Liver (tissue), 8 donors: ENCODE measurements at regions not wholly inside any gene's neighbourhood (a gene's known extent, or its start where the extent isn't known, plus 50 kb on each side); places are given as distances from the start of the nearest gene placed in this dataset.

Experiments used
- DNase-seq: peaks from one replicate; pipeline ENCODE4 v3.0.0-alpha.2; 2017; ENCODE audit warnings: low spot score
- H3K27ac ChIP-seq, 2 donors: one replicate each; pipeline ENCODE4 v1.7.0; 2013; ENCODE audit warnings: inconsistent platforms in 2 of 2, low read length in 2 of 2, control low read depth in 1 of 2, low read depth in 1 of 2, mild to moderate bottlenecking in 1 of 2
- H3K27me3 ChIP-seq, 4 donors: one replicate each; pipeline versions ENCODE4 v1.6.1 to v1.7.0; 2013; ENCODE audit warnings: low read length in 3 of 4, inconsistent platforms in 1 of 4, mild to moderate bottlenecking in 1 of 4, moderate library complexity in 1 of 4; ENCODE audit not compliant: control insufficient read depth in 4 of 4, insufficient read depth in 4 of 4
- H3K36me3 ChIP-seq, 4 donors: one replicate each; pipeline versions ENCODE4 v1.6.1 to v1.7.0; 2013; ENCODE audit warnings: low read length in 3 of 4, mild to moderate bottlenecking in 3 of 4, low read depth in 1 of 4, moderate library complexity in 1 of 4; ENCODE audit not compliant: control insufficient read depth in 4 of 4, insufficient read depth in 3 of 4
- H3K4me1 ChIP-seq, 4 donors: one replicate each; pipeline versions ENCODE4 v1.6.1 to v1.7.0; 2013; ENCODE audit warnings: low read length in 3 of 4, mild to moderate bottlenecking in 3 of 4, moderate library complexity in 1 of 4; ENCODE audit not compliant: control insufficient read depth in 4 of 4, insufficient read depth in 4 of 4
- H3K4me3 ChIP-seq, 3 donors: one replicate each; pipeline versions ENCODE4 v1.6.1 to v1.7.0; 2013; ENCODE audit warnings: low read length in 3 of 3, control low read depth in 1 of 3, low read depth in 1 of 3, mild to moderate bottlenecking in 1 of 3
- H3K9ac ChIP-seq, 2 donors: one replicate each; pipeline ENCODE4 v1.7.0; 2013; ENCODE audit warnings: low read length in 2 of 2, mild to moderate bottlenecking in 2 of 2, moderate library complexity in 2 of 2, control low read depth in 1 of 2, low read depth in 1 of 2
- H3K9me3 ChIP-seq, 4 donors: one replicate each; pipeline versions ENCODE4 v1.6.1 to v1.7.0; 2013; ENCODE audit warnings: low read length in 3 of 4; ENCODE audit not compliant: control insufficient read depth in 4 of 4
- EGR1 ChIP-seq, 2 donors: IDR thresholded peaks; 2 replicates each; pipeline ENCODE4 v1.6.1; 2016 to 2018; ENCODE audit warnings: antibody characterized with exemption in 2 of 2, low read depth in 2 of 2
- HNF4A ChIP-seq, 2 donors: conservative IDR thresholded peaks; 2 replicates each; pipeline ENCODE4 v1.6.1; 2016; ENCODE audit warnings: antibody characterized with exemption in 2 of 2, mild to moderate bottlenecking in 2 of 2
- HNF4G ChIP-seq: IDR thresholded peaks from 2 replicates; pipeline ENCODE4 v1.6.1; 2016; ENCODE audit warnings: antibody characterized with exemption
- JUND ChIP-seq, 2 donors: IDR thresholded peaks; 2 replicates each; pipeline ENCODE4 v1.6.1; 2016; ENCODE audit warnings: antibody characterized with exemption in 2 of 2
- NR2F2 ChIP-seq: IDR thresholded peaks from 2 replicates; pipeline ENCODE4 v1.6.1; 2016; ENCODE audit warnings: antibody characterized with exemption
- RXRA ChIP-seq, 2 donors: IDR thresholded peaks; 2 replicates each; pipeline ENCODE4 v1.6.1; 2017 to 2018; ENCODE audit warnings: antibody characterized with exemption in 2 of 2, mild to moderate bottlenecking in 1 of 2
- SP1 ChIP-seq: IDR thresholded peaks from 2 replicates; pipeline ENCODE4 v1.6.1; 2018; ENCODE audit warnings: antibody characterized with exemption, mild to moderate bottlenecking
- TAF1 ChIP-seq: conservative IDR thresholded peaks from 2 replicates; pipeline ENCODE4 v1.6.1; 2016; ENCODE audit warnings: antibody characterized with exemption, mild to moderate bottlenecking
- YY1 ChIP-seq: IDR thresholded peaks from 2 replicates; pipeline ENCODE4 v1.6.1; 2016; ENCODE audit warnings: antibody characterized with exemption, mild to moderate bottlenecking
- WGBS: extraction: QIAGEN DNeasy Blood & Tissue Kit; methylation state at CpG from one replicate; pipeline ENCODE4 v1.1.7; 2013; 5-methylcytosine and 5-hydroxymethylcytosine counted together
- TF ChIP-seq, protein P1 (sequence below): fragments of 150-350 bp; IDR thresholded peaks from 2 replicates; pipeline ENCODE4 v1.5.1; 2017; ENCODE audit warnings: improper control_type of control experiment, low read depth, low read length; ENCODE audit not compliant: missing input control
- TF ChIP-seq, protein P2 (sequence below): IDR thresholded peaks from 2 replicates; pipeline ENCODE4 v1.6.1; 2016; ENCODE audit warnings: antibody characterized with exemption, mild to moderate bottlenecking
- TF ChIP-seq, protein P3 (sequence below): IDR thresholded peaks from 2 replicates; pipeline ENCODE4 v1.6.1; 2016; ENCODE audit warnings: antibody characterized with exemption
- donor health status: healthy.
- donor health status: healthy.
- donor health status: healthy.
- donor health status: healthy.
- donor health status: healthy.

DNA sequence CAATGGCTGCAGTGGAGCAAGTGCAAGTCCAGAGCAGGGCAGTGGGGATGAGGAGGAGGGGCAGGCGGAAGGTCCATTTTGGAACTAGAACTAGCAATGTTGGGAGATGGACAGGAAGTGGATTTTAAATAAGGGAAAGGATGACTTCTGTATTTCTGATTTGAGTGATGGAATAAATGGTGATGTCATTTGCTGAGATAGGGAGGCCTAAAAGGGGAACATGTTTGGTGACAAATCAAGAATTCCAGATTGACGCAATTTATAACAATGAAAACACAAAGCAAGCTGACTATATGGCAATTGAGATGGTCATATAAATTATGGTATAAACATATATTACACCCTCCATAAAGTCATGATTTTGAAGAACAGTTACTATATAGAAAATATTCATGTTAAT, 209.3 kb downstream of the SS18 start:
- TF ChIP-seq JUND (IDR thresholded peaks at IDR 0.05) (no peak), HNF4A (conservative IDR thresholded peaks at IDR 0.05) (no peak), RXRA (IDR thresholded peaks at IDR 0.05) (no peak), YY1 (no peak), NR2F2 (no peak)
- TF ChIP-seq, protein P1, sequence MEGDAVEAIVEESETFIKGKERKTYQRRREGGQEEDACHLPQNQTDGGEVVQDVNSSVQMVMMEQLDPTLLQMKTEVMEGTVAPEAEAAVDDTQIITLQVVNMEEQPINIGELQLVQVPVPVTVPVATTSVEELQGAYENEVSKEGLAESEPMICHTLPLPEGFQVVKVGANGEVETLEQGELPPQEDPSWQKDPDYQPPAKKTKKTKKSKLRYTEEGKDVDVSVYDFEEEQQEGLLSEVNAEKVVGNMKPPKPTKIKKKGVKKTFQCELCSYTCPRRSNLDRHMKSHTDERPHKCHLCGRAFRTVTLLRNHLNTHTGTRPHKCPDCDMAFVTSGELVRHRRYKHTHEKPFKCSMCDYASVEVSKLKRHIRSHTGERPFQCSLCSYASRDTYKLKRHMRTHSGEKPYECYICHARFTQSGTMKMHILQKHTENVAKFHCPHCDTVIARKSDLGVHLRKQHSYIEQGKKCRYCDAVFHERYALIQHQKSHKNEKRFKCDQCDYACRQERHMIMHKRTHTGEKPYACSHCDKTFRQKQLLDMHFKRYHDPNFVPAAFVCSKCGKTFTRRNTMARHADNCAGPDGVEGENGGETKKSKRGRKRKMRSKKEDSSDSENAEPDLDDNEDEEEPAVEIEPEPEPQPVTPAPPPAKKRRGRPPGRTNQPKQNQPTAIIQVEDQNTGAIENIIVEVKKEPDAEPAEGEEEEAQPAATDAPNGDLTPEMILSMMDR: no peak
- 84% methylated on average over 2 of the region's 2 CpGs for WGBS
- H3K9me3 ChIP-seq: no peaks in the 10 kb centered on the region
- H3K27ac ChIP-seq: no peak overlapping the region
- no peak overlapping the region for H3K9ac ChIP-seq
- DNase-seq: no peak
- no peaks in the 10 kb centered on the region for H3K36me3 ChIP-seq
- H3K4me3 ChIP-seq: no peak overlapping the region
- H3K27me3 ChIP-seq: peaks cover 0 to 2% (median 0%) of the 10 kb centered on the region in 4 donors
- no peaks in the 10 kb centered on the region for H3K4me1 ChIP-seq

DNA sequence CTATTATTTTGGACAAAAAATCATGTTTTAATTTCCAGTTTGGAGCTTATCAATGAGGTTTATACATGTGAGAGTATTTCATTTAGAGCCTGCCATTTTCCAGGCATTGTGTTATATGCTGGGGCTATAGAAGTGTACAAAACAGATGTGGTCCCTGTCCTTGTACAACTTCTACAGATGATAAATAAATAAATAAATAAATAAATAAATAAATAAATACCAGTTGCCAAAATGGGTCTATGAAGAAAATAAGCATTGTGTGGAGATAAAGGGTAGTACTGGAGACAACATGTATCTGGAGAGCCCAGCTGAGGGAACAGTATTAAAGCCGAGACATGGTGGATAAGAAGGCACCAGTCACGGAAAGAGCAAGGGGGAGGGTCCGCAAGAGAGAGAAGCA, 210.0 kb downstream of the SS18 start:
- Histone ChIP-seq H3K27me3 (peaks cover 0 to 2% (median 0%) of the 10 kb centered on the region in 4 donors), H3K9ac (no peak overlapping the region), H3K27ac (no peak overlapping the region), H3K4me1 (no peaks in the 10 kb centered on the region), H3K9me3 (no peaks in the 10 kb centered on the region), H3K36me3 (no peaks in the 10 kb centered on the region), H3K4me3 (no peak overlapping the region)
- TF ChIP-seq HNF4G: no peak
- TF ChIP-seq SP1: no peak
- DNase-seq: no peak
- WGBS: 82% methylated on average over 3 of the region's 3 CpGs

DNA sequence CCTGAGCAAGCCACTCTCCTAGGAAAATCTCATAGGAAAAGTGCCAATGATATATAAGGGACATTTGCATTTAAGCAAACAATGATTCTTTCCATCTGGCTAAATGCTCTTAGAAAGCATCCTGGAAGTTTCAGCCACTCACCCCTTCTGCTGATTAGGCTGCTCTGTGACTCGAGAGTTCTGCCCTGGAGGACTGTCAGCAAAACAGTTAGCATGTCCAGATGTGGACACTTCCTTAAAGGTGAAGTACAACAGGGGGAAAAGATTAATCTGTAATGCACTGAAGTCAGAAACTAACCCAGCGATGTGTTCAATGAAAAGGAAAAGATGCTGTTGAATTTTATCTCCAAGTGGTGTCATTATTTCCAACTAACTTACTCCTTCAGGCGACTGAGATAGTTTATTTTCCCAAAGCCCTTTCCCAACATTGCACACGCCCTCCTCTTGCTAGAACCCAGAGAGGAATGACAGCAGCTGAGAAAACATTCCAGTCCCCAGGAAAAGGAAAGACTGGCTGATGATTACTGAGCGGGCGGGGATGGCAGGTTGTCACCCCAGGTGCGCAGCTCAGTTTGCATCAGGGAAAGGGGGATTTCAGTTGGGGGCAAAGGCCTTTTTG, 214.0 kb downstream of the SS18 start:
- no peak for TF ChIP-seq HNF4A (conservative IDR thresholded peaks at IDR 0.05)
- TF ChIP-seq TAF1: no peak
- no peak for TF ChIP-seq RXRA (IDR thresholded peaks at IDR 0.05)
- TF ChIP-seq, protein P2, sequence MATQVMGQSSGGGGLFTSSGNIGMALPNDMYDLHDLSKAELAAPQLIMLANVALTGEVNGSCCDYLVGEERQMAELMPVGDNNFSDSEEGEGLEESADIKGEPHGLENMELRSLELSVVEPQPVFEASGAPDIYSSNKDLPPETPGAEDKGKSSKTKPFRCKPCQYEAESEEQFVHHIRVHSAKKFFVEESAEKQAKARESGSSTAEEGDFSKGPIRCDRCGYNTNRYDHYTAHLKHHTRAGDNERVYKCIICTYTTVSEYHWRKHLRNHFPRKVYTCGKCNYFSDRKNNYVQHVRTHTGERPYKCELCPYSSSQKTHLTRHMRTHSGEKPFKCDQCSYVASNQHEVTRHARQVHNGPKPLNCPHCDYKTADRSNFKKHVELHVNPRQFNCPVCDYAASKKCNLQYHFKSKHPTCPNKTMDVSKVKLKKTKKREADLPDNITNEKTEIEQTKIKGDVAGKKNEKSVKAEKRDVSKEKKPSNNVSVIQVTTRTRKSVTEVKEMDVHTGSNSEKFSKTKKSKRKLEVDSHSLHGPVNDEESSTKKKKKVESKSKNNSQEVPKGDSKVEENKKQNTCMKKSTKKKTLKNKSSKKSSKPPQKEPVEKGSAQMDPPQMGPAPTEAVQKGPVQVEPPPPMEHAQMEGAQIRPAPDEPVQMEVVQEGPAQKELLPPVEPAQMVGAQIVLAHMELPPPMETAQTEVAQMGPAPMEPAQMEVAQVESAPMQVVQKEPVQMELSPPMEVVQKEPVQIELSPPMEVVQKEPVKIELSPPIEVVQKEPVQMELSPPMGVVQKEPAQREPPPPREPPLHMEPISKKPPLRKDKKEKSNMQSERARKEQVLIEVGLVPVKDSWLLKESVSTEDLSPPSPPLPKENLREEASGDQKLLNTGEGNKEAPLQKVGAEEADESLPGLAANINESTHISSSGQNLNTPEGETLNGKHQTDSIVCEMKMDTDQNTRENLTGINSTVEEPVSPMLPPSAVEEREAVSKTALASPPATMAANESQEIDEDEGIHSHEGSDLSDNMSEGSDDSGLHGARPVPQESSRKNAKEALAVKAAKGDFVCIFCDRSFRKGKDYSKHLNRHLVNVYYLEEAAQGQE: no peak
- no peak for TF ChIP-seq JUND (IDR thresholded peaks at IDR 0.05)
- no peak for TF ChIP-seq EGR1 (IDR thresholded peaks at IDR 0.05; ENCODE audit: low read depth in 2 of 2)
- TF ChIP-seq, protein P3, sequence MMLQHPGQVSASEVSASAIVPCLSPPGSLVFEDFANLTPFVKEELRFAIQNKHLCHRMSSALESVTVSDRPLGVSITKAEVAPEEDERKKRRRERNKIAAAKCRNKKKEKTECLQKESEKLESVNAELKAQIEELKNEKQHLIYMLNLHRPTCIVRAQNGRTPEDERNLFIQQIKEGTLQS: no peak
- no peak for TF ChIP-seq HNF4G
- TF ChIP-seq, protein P1: no peak
- Histone ChIP-seq H3K9me3 (no peaks in the 10 kb centered on the region), H3K4me3 (no peak overlapping the region), H3K4me1 (no peaks in the 10 kb centered on the region), H3K36me3 (no peaks in the 10 kb centered on the region), H3K27me3 (peaks cover 0 to 2% (median 0%) of the 10 kb centered on the region in 4 donors), H3K9ac (no peak overlapping the region), H3K27ac (no peak overlapping the region)
- WGBS: 28% methylated on average over 7 of the region's 7 CpGs
- DNase-seq: no peak
